ENCODE measurements at regions not wholly inside any gene's neighbourhood (a gene's known extent, or its start where the extent isn't known, plus 50 kb on each side); places are given as distances from the start of the nearest gene placed in this dataset.

DNA sequence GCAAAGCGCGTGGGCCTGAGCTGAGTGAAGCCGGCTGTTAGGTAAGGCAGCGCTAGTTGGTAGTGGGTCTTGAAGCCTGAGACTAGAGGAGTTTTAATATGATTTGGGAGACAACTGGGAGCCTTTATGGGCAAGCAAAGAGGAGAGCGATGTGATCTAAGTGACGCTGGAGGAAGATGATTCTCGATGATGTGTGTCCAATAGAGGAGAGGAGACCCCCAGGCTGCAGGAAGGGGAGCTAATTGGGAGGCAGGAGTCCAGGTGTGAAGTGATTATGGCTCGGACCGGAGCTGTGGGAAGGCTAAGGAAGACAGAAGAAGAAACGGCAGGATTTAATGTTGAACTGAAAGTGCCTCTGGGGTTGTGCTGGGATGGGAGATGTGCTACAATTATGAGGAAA, 482.9 kb upstream of the KIF2A start:
- no peak for DNase-seq (ENCODE audit: low read depth in 2 of 2)

- no peak for DNase-seq (ENCODE audit: low read depth in 2 of 2)
Measured at GRCh38 chr5:61823781-61824180, 482.2 kb upstream of the KIF2A start.

DNA sequence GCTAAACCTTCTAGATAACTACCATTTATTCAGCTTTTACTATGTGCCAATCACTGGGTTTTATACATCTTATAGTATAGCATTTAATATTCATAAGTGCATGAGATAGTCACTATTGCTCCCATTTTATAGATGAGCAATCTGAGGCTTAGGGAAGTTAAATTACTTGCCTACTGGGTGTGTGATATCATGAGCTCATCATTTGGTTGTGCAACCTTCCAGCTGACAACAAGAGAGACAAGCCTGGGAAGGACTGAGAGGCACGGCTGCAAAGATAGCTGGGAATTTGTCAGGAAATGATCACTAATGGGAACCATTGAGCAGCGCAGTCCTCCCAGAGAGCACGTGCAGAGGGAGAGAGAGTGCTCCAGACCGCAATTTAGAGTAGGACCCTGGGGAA, 481.6 kb upstream of the KIF2A start:
- DNase-seq (ENCODE audit: low read depth in 2 of 2) = no peak

- no peak for DNase-seq (ENCODE audit: low read depth in 2 of 2)
Measured at GRCh38 chr5:61827445-61827975, 478.5 kb upstream of the KIF2A start.

DNA sequence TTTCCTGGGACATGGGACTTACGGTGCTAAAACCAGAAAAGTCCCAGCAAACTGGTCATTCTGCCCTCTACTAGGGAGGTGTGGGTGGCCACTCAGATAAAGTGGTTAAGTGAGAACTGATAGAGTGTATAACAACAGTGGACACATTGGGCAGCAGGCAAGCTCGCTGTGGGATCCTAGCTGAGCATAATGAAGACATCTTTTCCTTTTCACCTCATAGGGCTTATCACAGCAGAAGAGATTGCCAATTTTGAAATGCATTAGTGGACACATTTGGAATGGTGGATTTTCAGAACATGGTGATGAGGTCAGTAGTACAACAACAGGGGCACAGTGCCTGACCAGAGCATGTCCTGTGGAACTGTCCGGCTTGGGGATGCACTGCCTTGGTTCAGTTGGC, 477.1 kb upstream of the KIF2A start:
- no peak for DNase-seq (ENCODE audit: low read depth in 2 of 2)

- no peak for DNase-seq (ENCODE audit: low read depth in 2 of 2)
Measured at GRCh38 chr5:61831736-61832135, 474.3 kb upstream of the KIF2A start.

DNA sequence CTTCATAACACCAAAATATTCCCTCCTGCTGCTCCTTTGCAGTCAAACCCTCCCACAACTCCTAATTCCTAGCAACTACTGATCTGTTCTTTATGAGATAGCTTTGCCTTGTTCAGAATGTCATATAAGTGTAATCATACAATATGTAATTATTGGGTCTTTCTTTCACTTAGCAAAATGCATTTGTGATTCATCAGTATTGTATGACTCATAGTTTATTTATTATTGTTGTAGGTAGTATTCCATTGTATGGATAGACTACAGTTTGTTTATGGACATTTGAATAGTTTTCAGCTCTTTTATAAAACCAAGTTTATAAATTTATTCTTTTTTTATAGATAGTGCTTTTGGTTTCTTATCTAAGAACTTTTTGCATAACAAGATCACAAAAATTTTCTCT, 468.2 kb upstream of the KIF2A start:
- DNase-seq (ENCODE audit: low read depth in 2 of 2) = no peak

- no peak for DNase-seq (ENCODE audit: low read depth in 2 of 2)
Measured at GRCh38 chr5:61840361-61840760, 465.6 kb upstream of the KIF2A start.

DNA sequence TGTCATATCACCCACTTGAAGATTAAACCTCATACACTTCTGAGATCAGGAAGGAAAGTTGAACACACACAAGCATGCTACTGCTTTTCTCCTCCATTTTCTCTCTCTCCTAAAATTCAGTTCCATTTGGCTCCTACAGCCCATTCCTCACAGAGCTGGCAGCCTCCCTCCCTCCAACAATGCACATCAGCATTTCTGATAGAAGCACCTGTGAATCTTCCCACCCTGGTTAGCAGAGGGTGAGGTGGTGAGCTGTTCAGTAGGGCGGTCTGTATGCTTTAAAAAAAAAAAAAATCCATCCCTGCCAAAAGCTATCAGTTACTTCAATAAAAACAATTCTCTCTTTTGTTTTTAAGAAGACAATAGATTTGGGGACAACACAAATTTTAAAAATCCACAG, 463.2 kb upstream of the KIF2A start:
- DNase-seq (ENCODE audit: low read depth in 2 of 2) = no peak

DNA sequence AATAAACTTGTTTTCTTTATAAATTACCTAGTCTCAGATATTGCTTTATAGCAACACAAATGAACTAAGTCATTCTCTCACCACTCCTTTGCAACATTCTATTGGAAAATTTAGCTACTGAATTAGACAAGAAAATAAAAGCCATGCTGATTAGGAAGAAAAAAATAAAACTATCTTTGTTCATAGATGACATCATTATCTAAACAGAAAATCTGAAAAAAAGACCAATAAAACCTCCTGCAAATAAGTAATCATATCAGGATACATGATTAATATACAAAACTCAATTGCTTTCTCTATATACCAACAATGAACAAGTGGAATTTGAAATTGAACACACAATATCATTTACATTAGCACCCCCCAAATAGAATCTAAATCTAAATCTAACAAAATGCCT, 455.3 kb upstream of the KIF2A start:
- DNase-seq (ENCODE audit: low read depth in 2 of 2) = no peak

GRCh38 chr5:61854531-61854930, 451.5 kb upstream of the KIF2A start:
- no peak for DNase-seq (ENCODE audit: low read depth in 2 of 2)

GRCh38 chr5:61860978-61861377, 445.0 kb upstream of the KIF2A start:
- no peak for DNase-seq (ENCODE audit: low read depth in 2 of 2)

DNA sequence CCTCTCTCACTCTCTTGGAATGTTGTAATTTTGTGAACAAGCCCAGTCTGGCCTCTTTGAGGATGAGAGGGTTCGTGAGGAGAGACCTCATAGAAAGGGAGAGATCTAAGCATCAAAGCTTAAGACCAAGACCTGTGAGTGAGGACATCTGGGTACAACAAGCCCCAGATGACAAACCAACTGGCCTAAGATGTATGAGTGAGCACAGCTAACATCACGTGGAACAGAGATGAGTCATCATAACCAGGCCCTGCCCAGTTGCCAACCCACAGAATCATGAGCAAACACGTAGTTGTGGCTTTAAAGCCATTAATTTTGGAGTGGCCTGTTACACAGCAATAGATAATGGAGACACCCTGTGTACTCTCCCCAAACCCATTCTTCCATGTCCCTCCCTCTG, 439.1 kb upstream of the KIF2A start:
- DNase-seq (ENCODE audit: low read depth in 2 of 2) = peak in 1 of 2 experiments; percentile 10

DNA sequence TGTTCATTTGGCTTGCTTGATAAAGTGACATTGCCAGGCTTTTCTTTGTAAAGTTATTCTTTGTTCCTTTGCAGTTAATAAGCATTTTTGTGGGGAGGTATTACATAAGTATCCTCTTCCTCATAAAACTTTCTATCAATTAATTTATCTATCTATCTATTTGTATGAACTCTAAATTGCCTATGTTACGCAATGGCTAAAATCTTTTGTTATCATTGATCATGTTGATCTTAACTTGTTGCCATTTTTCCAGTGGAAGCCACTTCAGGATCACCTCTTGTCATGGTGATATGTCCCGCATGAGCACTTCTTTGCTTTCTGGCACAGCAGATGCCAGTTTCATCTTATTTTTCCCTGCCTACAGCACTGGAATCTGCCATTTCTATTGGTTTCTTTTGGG, 436.7 kb upstream of the KIF2A start:
- DNase-seq (ENCODE audit: low read depth in 2 of 2) = no peak

DNA sequence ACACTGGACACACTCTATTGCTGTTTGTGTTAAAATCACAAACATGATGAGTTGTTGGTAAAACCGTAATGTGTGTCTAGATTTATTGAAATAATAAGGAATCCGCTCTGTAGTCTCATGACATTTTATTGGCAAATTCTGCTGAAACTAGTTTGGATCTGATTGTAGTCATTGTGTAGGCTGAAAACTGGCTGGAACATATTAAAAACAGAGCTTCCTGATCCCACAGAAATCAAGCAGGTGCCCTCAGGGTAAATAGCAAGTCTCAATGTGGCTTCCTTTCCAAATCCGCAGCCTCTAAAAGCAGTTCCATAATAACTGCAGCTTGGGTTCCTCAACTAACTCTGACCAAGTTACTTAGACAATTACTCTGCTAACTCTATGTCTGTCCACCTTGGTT, 427.5 kb upstream of the KIF2A start:
- no peak for DNase-seq (ENCODE audit: low read depth in 2 of 2)

DNA sequence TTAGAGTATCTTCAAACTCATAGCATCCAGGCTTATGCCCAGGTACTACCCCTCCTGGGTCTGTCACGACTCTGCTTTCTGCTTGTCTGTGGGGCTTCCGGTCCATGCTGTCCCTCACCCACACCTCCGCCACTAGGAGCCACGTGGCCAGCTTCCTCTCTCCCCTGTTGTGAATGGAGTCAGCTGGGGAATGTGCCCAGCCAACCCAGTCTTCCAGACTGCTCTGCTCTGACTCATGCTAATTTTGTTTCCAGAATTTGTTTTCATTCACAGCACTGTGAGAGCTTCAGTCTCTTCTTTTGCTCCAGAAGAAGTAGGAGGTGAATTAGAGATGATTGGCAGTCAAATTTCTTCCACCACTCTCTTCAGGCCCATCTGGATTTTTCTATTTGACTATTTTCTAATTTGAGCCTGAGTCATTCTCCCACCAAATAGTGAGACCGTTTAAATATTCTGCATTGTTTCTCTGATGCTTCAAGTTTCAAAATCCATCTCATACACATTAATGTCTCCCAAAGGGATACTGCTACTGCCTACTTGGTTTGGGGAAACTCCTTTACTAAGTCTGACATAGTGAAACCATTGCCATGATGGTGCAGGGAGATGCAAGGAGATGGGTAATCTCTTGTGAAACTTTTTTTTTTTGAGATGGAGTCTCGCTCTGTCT, 424.1 kb upstream of the KIF2A start:
- peak in 1 of 2 experiments; percentile 14 for DNase-seq (ENCODE audit: low read depth in 2 of 2)

DNA sequence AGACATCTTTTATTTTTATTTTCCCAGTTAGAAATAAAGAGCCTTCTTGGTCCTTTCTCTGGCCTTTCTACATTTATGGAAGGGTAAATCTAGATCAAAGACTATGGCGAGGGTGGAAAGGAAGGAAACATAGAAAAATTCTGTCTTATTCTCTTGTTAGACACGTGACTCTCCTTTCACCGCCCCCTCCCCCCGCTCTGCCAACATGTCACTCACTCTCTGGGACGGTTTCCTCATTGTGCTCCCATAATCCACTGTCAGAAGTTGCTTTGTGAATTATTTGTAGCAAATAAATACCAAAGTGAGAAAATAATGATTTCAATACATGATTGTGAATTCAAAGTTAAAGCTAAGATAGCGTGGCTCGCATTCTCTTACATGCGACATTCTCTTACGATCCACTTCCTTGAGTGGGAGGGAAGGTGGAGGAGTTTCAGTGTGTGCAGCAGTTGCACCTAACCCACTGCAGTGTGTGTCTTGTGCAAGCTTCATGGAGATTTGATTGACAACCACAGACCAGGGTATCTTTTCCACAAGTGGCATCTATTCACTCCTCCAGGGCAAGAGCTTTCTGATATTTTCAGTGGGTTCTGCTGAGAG, 423.0 kb upstream of the KIF2A start:
- DNase-seq (ENCODE audit: low read depth in 2 of 2) = no peak

DNA sequence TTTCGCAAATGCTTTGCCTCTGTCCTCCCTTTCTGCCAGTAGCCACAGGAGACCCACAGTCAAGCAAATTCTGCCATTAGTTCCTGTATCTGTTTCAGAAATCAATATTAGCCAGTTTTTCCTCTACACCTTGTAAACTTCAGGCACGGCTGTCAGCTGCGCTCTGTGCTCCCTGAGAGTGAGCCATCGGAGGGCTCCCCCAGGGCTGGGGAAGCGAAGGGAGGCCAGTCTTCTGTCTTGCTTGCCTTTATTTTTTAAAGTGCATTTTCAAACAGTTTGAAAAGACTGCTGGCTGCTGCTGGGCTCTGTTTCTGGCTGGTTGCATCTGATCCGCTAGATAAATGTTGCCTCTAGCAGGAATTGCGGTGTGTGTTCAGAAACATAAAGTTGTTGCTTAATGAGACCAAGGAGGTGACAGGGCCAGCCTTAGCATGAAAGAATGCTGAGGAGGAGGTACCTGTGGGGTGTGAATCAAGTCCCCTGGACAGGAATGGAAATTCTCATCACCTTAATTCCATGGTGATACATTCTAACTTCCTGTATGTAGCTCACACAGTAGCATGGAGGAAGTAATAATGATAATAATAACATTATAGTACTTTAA, 421.7 kb upstream of the KIF2A start:
- DNase-seq (ENCODE audit: low read depth in 2 of 2) = no peak

GRCh38 chr5:61886214-61886613, 419.8 kb upstream of the KIF2A start:
- no peak for DNase-seq (ENCODE audit: low read depth in 2 of 2)

GRCh38 chr5:61887271-61887670, 418.7 kb upstream of the KIF2A start:
- no peak for DNase-seq (ENCODE audit: low read depth in 2 of 2)

DNA sequence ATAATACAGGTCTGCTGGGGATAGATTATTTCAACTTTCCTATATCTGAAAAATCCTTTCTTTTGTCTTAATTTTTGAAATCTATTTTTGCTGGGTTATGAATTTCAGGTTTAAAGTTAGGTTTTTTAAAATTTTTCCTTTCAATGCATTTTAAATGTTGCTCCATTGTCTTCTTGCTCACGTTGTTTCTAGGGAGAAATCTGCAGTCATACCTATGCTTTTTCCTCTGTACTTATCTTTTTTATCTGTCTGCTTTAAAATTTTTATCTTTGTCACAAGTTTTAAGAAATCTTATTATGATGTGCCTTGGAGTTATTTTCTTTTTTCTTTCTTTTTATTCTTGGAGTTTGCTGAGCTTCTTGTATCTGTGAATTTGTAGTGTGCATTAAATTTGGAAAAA, 412.0 kb upstream of the KIF2A start:
- no peak for DNase-seq (ENCODE audit: low read depth in 2 of 2)

DNA sequence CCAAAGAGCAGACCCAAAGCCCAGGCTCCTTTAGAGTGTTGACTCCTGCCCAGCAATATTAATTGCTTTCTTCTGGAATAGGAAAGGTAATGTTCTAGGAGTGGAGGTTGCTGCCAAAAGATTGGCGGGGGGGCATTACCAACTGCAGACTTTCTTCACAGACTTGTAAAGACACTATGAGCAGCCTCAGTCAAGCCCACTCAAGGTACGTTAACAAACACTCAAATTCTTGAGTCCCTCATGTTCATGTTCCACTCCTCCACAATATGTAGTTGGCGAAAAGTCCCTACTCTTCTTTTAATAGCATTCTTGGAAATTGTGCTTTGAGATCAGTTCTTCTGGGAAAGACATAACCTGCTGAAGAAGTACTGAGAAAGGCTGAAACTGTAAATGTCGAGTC, 409.2 kb upstream of the KIF2A start:
- no peak for DNase-seq (ENCODE audit: low read depth in 2 of 2)

GRCh38 chr5:61897251-61897650, 408.8 kb upstream of the KIF2A start:
- DNase-seq (ENCODE audit: low read depth in 2 of 2) = no peak
